Neural cell (in vitro differentiated cells): ENCODE measurements at regions not wholly inside any gene's neighbourhood (a gene's known extent, or its start where the extent isn't known, plus 50 kb on each side); places are given as distances from the start of the nearest gene placed in this dataset.

ENCODE experiments used
- H2AFZ ChIP-seq: fragments of 200-600, 300-800 bp; sonication (generic), shearing (Covaris generic); 2 replicates; pipeline ENCODE4 v1.6.0; 2014; ENCODE audit warnings: low read depth, mild to moderate bottlenecking, antibody characterized with exemption, low read length, moderate library complexity
- H3F3A ChIP-seq: fragments of 200-600 bp; shearing (Covaris generic); 2 replicates; pipeline ENCODE4 v1.6.1; 2016; ENCODE audit warnings: mild to moderate bottlenecking, moderate library complexity, mixed read lengths, antibody characterized with exemption, low read length; ENCODE audit not compliant: insufficient read depth, poor library complexity, severe bottlenecking
- H3K27ac ChIP-seq: fragments of 200-600, 300-800 bp; sonication (generic), shearing (Covaris generic); 2 replicates; pipeline ENCODE4 v1.5.1; 2014; ENCODE audit warnings: mild to moderate bottlenecking, low read length, moderate library complexity
- H3K27me3 ChIP-seq: fragments of 300-800, 200-600 bp; sonication (generic), shearing (Covaris generic); 2 replicates; pipeline ENCODE4 v1.6.0; 2014; ENCODE audit warnings: mild to moderate bottlenecking, low read depth, low read length, moderate library complexity; ENCODE audit not compliant: insufficient read depth
- H3K36me3 ChIP-seq: fragments of 300-800, 200-600 bp; sonication (generic), shearing (Covaris generic); 2 replicates; pipeline ENCODE4 v1.5.1; 2014; ENCODE audit warnings: mild to moderate bottlenecking, antibody characterized with exemption, low read length, moderate library complexity; ENCODE audit not compliant: insufficient read depth
- H3K4me2 ChIP-seq: fragments of 300-800, 200-600 bp; sonication (generic), shearing (Covaris generic); 2 replicates; pipeline ENCODE4 v1.6.0; 2014; ENCODE audit warnings: mild to moderate bottlenecking, low read length
- H3K4me3 ChIP-seq: fragments of 300-800, 200-600 bp; sonication (generic), shearing (Covaris generic); 2 replicates; pipeline ENCODE4 v1.5.1; 2014; ENCODE audit warnings: mild to moderate bottlenecking, low read length, moderate library complexity
- H3K79me2 ChIP-seq: fragments of 200-600 bp; shearing (Covaris generic); replicated peaks from 2 replicates; pipeline ENCODE4 v1.6.0; 2014; ENCODE audit warnings: mild to moderate bottlenecking, low read length, moderate library complexity; ENCODE audit not compliant: insufficient read depth
- H3K9ac ChIP-seq: fragments of 300-800, 200-600 bp; sonication (generic), shearing (Covaris generic); 2 replicates; pipeline ENCODE4 v1.6.1; 2016; ENCODE audit warnings: mild to moderate bottlenecking, low read length, mixed read lengths
- H3K9me2 ChIP-seq: fragments of 200-600 bp; shearing (Covaris generic); 2 replicates; pipeline ENCODE4 v1.6.1; 2016; ENCODE audit warnings: mild to moderate bottlenecking, low read length, mixed read lengths; ENCODE audit not compliant: insufficient read depth
- H3K9me3 ChIP-seq: fragments of 200-600, 300-800 bp; sonication (generic), shearing (Covaris generic); 2 replicates; pipeline ENCODE4 v1.6.1; 2016; ENCODE audit warnings: mild to moderate bottlenecking, mixed run types, low read length, moderate library complexity, mixed read lengths
- H4K20me1 ChIP-seq: fragments of 200-600 bp; shearing (Covaris generic); 2 replicates; pipeline ENCODE4 v1.6.1; 2016; ENCODE audit warnings: mild to moderate bottlenecking, mixed run types; ENCODE audit not compliant: insufficient read depth
- CTCF ChIP-seq: fragments of 450-650 bp; IDR thresholded peaks from 2 replicates; pipeline ENCODE4 v1.5.1; 2014; ENCODE audit warnings: antibody characterized with exemption, mild to moderate bottlenecking, moderate library complexity; ENCODE audit not compliant: poor library complexity, severe bottlenecking
- EP300 ChIP-seq: fragments of 450-650 bp; conservative IDR thresholded peaks from 2 replicates; pipeline ENCODE4 v1.6.1; 2014; ENCODE audit warnings: antibody characterized with exemption, mild to moderate bottlenecking, moderate library complexity; ENCODE audit not compliant: poor library complexity, severe bottlenecking
- EZH2 ChIP-seq: fragments of 200-600, 300-800 bp; shearing (Covaris generic), sonication (generic); IDR thresholded peaks from 2 replicates; pipeline ENCODE4 v1.6.1; 2014; ENCODE audit warnings: antibody characterized with exemption, low read length, borderline replicate concordance, mild to moderate bottlenecking; ENCODE audit not compliant: insufficient read depth, poor library complexity, severe bottlenecking
- MXI1 ChIP-seq: fragments of 450-650 bp; conservative IDR thresholded peaks from 2 replicates; pipeline ENCODE4 v1.6.1; 2014; ENCODE audit warnings: antibody characterized with exemption, mild to moderate bottlenecking; ENCODE audit not compliant: poor library complexity, severe bottlenecking
- POLR2AphosphoS5 ChIP-seq: IDR thresholded peaks from 2 replicates; pipeline ENCODE4 v1.6.1; 2012
- RAD21 ChIP-seq: fragments of 450-650 bp; conservative IDR thresholded peaks from 2 replicates; pipeline ENCODE4 v1.6.1; 2014; ENCODE audit warnings: antibody characterized with exemption, mild to moderate bottlenecking, moderate library complexity
- REST ChIP-seq: IDR thresholded peaks from 2 replicates; pipeline ENCODE4 v1.6.1; 2012; ENCODE audit warnings: borderline replicate concordance
- SMC3 ChIP-seq: fragments of 450-650 bp; conservative IDR thresholded peaks from 2 replicates; pipeline ENCODE4 v1.6.1; 2014; ENCODE audit warnings: antibody characterized with exemption, mild to moderate bottlenecking, moderate library complexity; ENCODE audit not compliant: poor library complexity
- TAF1 ChIP-seq: IDR thresholded peaks from 2 replicates; pipeline ENCODE4 v1.6.1; 2012; ENCODE audit warnings: low read depth

- no peak overlapping the region for H3K9ac ChIP-seq
- no peak for TF ChIP-seq RAD21
- TF ChIP-seq REST, result no peak
- TF ChIP-seq POLR2AphosphoS5, result no peak
- no peak for TF ChIP-seq EP300
- TF ChIP-seq CTCF, result no peak
- no peak for TF ChIP-seq TAF1
- no peak for TF ChIP-seq EZH2
- no peak for TF ChIP-seq MXI1
- no peak for TF ChIP-seq SMC3
- no peaks in the 10 kb centered on the region for H3K36me3 ChIP-seq
- no peaks in the 10 kb centered on the region for H3K27me3 ChIP-seq
- no peaks in the 10 kb centered on the region for H3K79me2 ChIP-seq
- no peaks in the 10 kb centered on the region for H3F3A ChIP-seq
- no peaks in the 10 kb centered on the region for H3K9me2 ChIP-seq
- H3K9me3 ChIP-seq, result no peaks in the 10 kb centered on the region
- H2AFZ ChIP-seq, result no peak overlapping the region
- no peak overlapping the region for H3K4me2 ChIP-seq
- no peak overlapping the region for H3K4me3 ChIP-seq
- no peak overlapping the region for H3K27ac ChIP-seq
- H4K20me1 ChIP-seq, result no peaks in the 10 kb centered on the region
These were observed 123.1 kb upstream of the EEF2KMT start for GRCh38 chr16:5220705-5221104.

- Histone ChIP-seq H2AFZ (no peak overlapping the region), H3F3A (no peaks in the 10 kb centered on the region), H3K4me3 (no peak overlapping the region), H3K9me3 (no peaks in the 10 kb centered on the region), H3K79me2 (no peaks in the 10 kb centered on the region), H3K4me2 (no peak overlapping the region), H3K27ac (no peak overlapping the region), H3K9ac (no peak overlapping the region), H4K20me1 (no peaks in the 10 kb centered on the region), H3K36me3 (no peaks in the 10 kb centered on the region), H3K27me3 (no peaks in the 10 kb centered on the region), H3K9me2 (no peaks in the 10 kb centered on the region)
- TF ChIP-seq EZH2, result no peak
- no peak for TF ChIP-seq SMC3
- no peak for TF ChIP-seq POLR2AphosphoS5
- no peak for TF ChIP-seq REST
- TF ChIP-seq TAF1, result no peak
- no peak for TF ChIP-seq MXI1
- no peak for TF ChIP-seq EP300
- no peak for TF ChIP-seq CTCF
- TF ChIP-seq RAD21, result no peak
These were observed 119.0 kb upstream of the EEF2KMT start for GRCh38 chr16:5216441-5217080.
